Stimulated activated CD4-positive, alpha-beta T cell treated with anti-CD3 and anti-CD28 coated beads, Interleukin-4, amount 100 ng/mL, for 4 hours (primary cell): ENCODE measurements at regions not wholly inside any gene's neighbourhood (a gene's known extent, or its start where the extent isn't known, plus 50 kb on each side); places are given as distances from the start of the nearest gene placed in this dataset.

ENCODE experiments used
- DNase-seq, 2 experiments: peaks; one replicate each; pipeline ENCODE4 v3.0.0-alpha.2; 2020

GRCh38 chr17:79538291-79538690 lies 72.6 kb downstream of the RBFOX3 start:
- DNase-seq, result no peak

GRCh38 chr17:79537686-79538085 lies 73.2 kb downstream of the RBFOX3 start:
- DNase-seq, result no peak

- DNase-seq, result no peak
These were observed 73.8 kb downstream of the RBFOX3 start for GRCh38 chr17:79537061-79537460.

- no peak for DNase-seq
These were observed 74.5 kb downstream of the RBFOX3 start for GRCh38 chr17:79536212-79536840.

- DNase-seq, result no peak
These were observed 75.2 kb downstream of the RBFOX3 start for GRCh38 chr17:79535728-79536025.

- DNase-seq, result no peak
These were observed 75.8 kb downstream of the RBFOX3 start for GRCh38 chr17:79534851-79535727.

- no peak for DNase-seq
These were observed 76.7 kb downstream of the RBFOX3 start for GRCh38 chr17:79534111-79534510.

- DNase-seq, result no peak
These were observed 77.7 kb downstream of the RBFOX3 start for GRCh38 chr17:79533116-79533515.

GRCh38 chr17:79532107-79532790 lies 78.6 kb downstream of the RBFOX3 start:
- no peak for DNase-seq

GRCh38 chr17:79531191-79532095 lies 79.4 kb downstream of the RBFOX3 start:
- no peak for DNase-seq

- DNase-seq, result no peak
These were observed 80.3 kb downstream of the RBFOX3 start for GRCh38 chr17:79530361-79531105.

GRCh38 chr17:79529661-79530081 lies 81.2 kb downstream of the RBFOX3 start:
- DNase-seq, result no peak

- DNase-seq, result no peak
These were observed 82.2 kb downstream of the RBFOX3 start for GRCh38 chr17:79528592-79529125.

GRCh38 chr17:79527306-79527705 lies 83.5 kb downstream of the RBFOX3 start:
- DNase-seq, result no peak

- no peak for DNase-seq
These were observed 84.8 kb downstream of the RBFOX3 start for GRCh38 chr17:79525793-79526677.

- no peak for DNase-seq
These were observed 86.4 kb downstream of the RBFOX3 start for GRCh38 chr17:79524213-79525187.

- no peak for DNase-seq
These were observed 88.4 kb downstream of the RBFOX3 start for GRCh38 chr17:79522414-79522813.

- DNase-seq, result no peak
These were observed 89.6 kb downstream of the RBFOX3 start for GRCh38 chr17:79521225-79521624.
